Liver (tissue), 3 donors: ENCODE measurements at regions not wholly inside any gene's neighbourhood (a gene's known extent, or its start where the extent isn't known, plus 50 kb on each side); places are given as distances from the start of the nearest gene placed in this dataset.

Experiments used
- ATF3 ChIP-seq: IDR thresholded peaks from 2 replicates; pipeline ENCODE4 v1.6.1; 2016; ENCODE audit warnings: antibody characterized with exemption
- CTCF ChIP-seq: fragments of 150-350 bp; IDR thresholded peaks from 2 replicates; pipeline ENCODE4 v1.5.1; 2017; ENCODE audit warnings: improper control_type of control experiment, low read depth, low read length; ENCODE audit not compliant: missing input control
- GABPA ChIP-seq, 2 donors: IDR thresholded peaks in 1 of 2; conservative IDR thresholded peaks in 1 of 2; 2 replicates each; pipeline ENCODE4 v1.6.1; 2016; ENCODE audit warnings: antibody characterized with exemption in 2 of 2, mild to moderate bottlenecking in 1 of 2, moderate library complexity in 1 of 2
- HNF4A ChIP-seq, 2 donors: conservative IDR thresholded peaks; 2 replicates each; pipeline ENCODE4 v1.6.1; 2016; ENCODE audit warnings: antibody characterized with exemption in 2 of 2, mild to moderate bottlenecking in 2 of 2
- JUND ChIP-seq, 2 donors: IDR thresholded peaks; 2 replicates each; pipeline ENCODE4 v1.6.1; 2016; ENCODE audit warnings: antibody characterized with exemption in 2 of 2
- MAX ChIP-seq: IDR thresholded peaks from 2 replicates; pipeline ENCODE4 v1.6.1; 2016; ENCODE audit warnings: antibody characterized with exemption
- NR2F2 ChIP-seq: IDR thresholded peaks from 2 replicates; pipeline ENCODE4 v1.6.1; 2016; ENCODE audit warnings: antibody characterized with exemption
- RAD21 ChIP-seq, 2 donors: IDR thresholded peaks; 2 replicates each; pipeline ENCODE4 v1.6.1; 2016; ENCODE audit warnings: antibody characterized with exemption in 2 of 2, mild to moderate bottlenecking in 2 of 2
- REST ChIP-seq: IDR thresholded peaks from 2 replicates; pipeline ENCODE4 v1.6.1; 2016; ENCODE audit warnings: antibody characterized with exemption, mild to moderate bottlenecking
- RXRA ChIP-seq, 2 donors: IDR thresholded peaks; 2 replicates each; pipeline ENCODE4 v1.6.1; 2017 to 2018; ENCODE audit warnings: antibody characterized with exemption in 2 of 2, mild to moderate bottlenecking in 1 of 2
- SP1 ChIP-seq: IDR thresholded peaks from 2 replicates; pipeline ENCODE4 v1.6.1; 2018; ENCODE audit warnings: antibody characterized with exemption, mild to moderate bottlenecking
- TAF1 ChIP-seq: conservative IDR thresholded peaks from 2 replicates; pipeline ENCODE4 v1.6.1; 2016; ENCODE audit warnings: antibody characterized with exemption, mild to moderate bottlenecking
- ZBTB33 ChIP-seq: IDR thresholded peaks from 2 replicates; pipeline ENCODE4 v1.6.1; 2016; ENCODE audit warnings: antibody characterized with exemption
- donor health status: healthy.
- donor health status: healthy.

GRCh38 chr5:26543987-26544386 is 494.4 kb downstream of the CDH9 start:
- no peak for TF ChIP-seq ATF3
- TF ChIP-seq RAD21 (IDR thresholded peaks at IDR 0.05) = no peak
- no peak for TF ChIP-seq MAX
- TF ChIP-seq CTCF = no peak
- no peak for TF ChIP-seq JUND (IDR thresholded peaks at IDR 0.05)
- TF ChIP-seq SP1 = no peak
- TF ChIP-seq RXRA (IDR thresholded peaks at IDR 0.05) = no peak
- TF ChIP-seq GABPA (IDR thresholded peaks at IDR 0.05 in 1 of 2, conservative IDR thresholded peaks at IDR 0.05 in 1 of 2) = no peak
- TF ChIP-seq TAF1 = no peak
- TF ChIP-seq NR2F2 = no peak
- no peak for TF ChIP-seq REST
- no peak for TF ChIP-seq ZBTB33
- no peak for TF ChIP-seq HNF4A (conservative IDR thresholded peaks at IDR 0.05)
